Mesendoderm (in vitro differentiated cells): ENCODE measurements at regions not wholly inside any gene's neighbourhood (a gene's known extent, or its start where the extent isn't known, plus 50 kb on each side); places are given as distances from the start of the nearest gene placed in this dataset.

Source experiments
- DNase-seq: peaks from one replicate; pipeline ENCODE4 v3.0.0; 2013
- H2AK5ac ChIP-seq: 2 replicates; pipeline ENCODE4 v1.6.1; 2013; ENCODE audit warnings: low read length, inconsistent platforms
- H2BK120ac ChIP-seq: 2 replicates; pipeline ENCODE4 v1.6.1; 2013; ENCODE audit warnings: low read depth, mild to moderate bottlenecking, low read length, moderate library complexity, mixed read lengths
- H2BK15ac ChIP-seq: replicated peaks from 2 replicates; pipeline ENCODE4 v1.6.1; 2013; ENCODE audit warnings: low read depth, mild to moderate bottlenecking, moderate library complexity
- H2BK5ac ChIP-seq: 2 replicates; pipeline ENCODE4 v1.6.1; 2013; ENCODE audit warnings: low read length, inconsistent platforms
- H3K18ac ChIP-seq: 2 replicates; pipeline ENCODE4 v1.6.1; 2013; ENCODE audit warnings: mild to moderate bottlenecking, low read length, mixed read lengths
- H3K23ac ChIP-seq: one replicate; pipeline ENCODE4 v1.6.1; 2013; ENCODE audit warnings: low read length
- H3K27ac ChIP-seq: 2 replicates; pipeline ENCODE4 v1.5.1; 2013; ENCODE audit warnings: low read depth, mild to moderate bottlenecking, inconsistent platforms, low read length, moderate library complexity
- H3K27me3 ChIP-seq: 2 replicates; pipeline ENCODE4 v1.6.1; 2013; ENCODE audit warnings: low read length, control low read depth, mild to moderate bottlenecking, inconsistent platforms; ENCODE audit not compliant: insufficient read depth, poor library complexity
- H3K36me3 ChIP-seq: 2 replicates; pipeline ENCODE4 v1.6.1; 2013; ENCODE audit warnings: low read length, inconsistent platforms; ENCODE audit not compliant: control insufficient read depth, insufficient read depth
- H3K4ac ChIP-seq: one replicate; pipeline ENCODE4 v1.6.1; 2013; ENCODE audit warnings: low read depth, mild to moderate bottlenecking, low read length, moderate library complexity
- H3K4me1 ChIP-seq: 2 replicates; pipeline ENCODE4 v1.6.1; 2013; ENCODE audit warnings: low read depth, low read length, inconsistent platforms; ENCODE audit not compliant: control insufficient read depth
- H3K4me2 ChIP-seq: 2 replicates; pipeline ENCODE4 v1.6.1; 2013; ENCODE audit warnings: low read length
- H3K4me3 ChIP-seq: 2 replicates; pipeline ENCODE4 v1.5.1; 2013; ENCODE audit warnings: mild to moderate bottlenecking, low read length
- H3K56ac ChIP-seq: one replicate; pipeline ENCODE4 v1.6.1; 2013; ENCODE audit warnings: low read length
- H3K79me1 ChIP-seq: 2 replicates; pipeline ENCODE4 v1.6.1; 2013; ENCODE audit warnings: low read length, inconsistent platforms
- H3K79me2 ChIP-seq: 2 replicates; pipeline ENCODE4 v1.6.1; 2013; ENCODE audit warnings: mild to moderate bottlenecking, low read length; ENCODE audit not compliant: control insufficient read depth, insufficient read depth
- H3K9ac ChIP-seq: 2 replicates; pipeline ENCODE4 v1.6.1; 2013; ENCODE audit warnings: low read length, inconsistent platforms
- H4K5ac ChIP-seq: one replicate; pipeline ENCODE4 v1.6.1; 2013; ENCODE audit warnings: low read length
- H4K8ac ChIP-seq: one replicate; pipeline ENCODE4 v1.6.1; 2013; ENCODE audit warnings: low read depth, mild to moderate bottlenecking, control low read depth, low read length, moderate library complexity
- WGBS: extraction: QIAGEN DNeasy Blood & Tissue Kit; methylation state at CpG from one replicate; pipeline ENCODE4 v1.1.7; 2013; ENCODE audit warnings: low lambda C conversion rate, missing lambda C conversion rate; ENCODE audit not compliant: insufficient coverage; ENCODE audit errors: extremely low coverage; 5-methylcytosine and 5-hydroxymethylcytosine counted together

DNA sequence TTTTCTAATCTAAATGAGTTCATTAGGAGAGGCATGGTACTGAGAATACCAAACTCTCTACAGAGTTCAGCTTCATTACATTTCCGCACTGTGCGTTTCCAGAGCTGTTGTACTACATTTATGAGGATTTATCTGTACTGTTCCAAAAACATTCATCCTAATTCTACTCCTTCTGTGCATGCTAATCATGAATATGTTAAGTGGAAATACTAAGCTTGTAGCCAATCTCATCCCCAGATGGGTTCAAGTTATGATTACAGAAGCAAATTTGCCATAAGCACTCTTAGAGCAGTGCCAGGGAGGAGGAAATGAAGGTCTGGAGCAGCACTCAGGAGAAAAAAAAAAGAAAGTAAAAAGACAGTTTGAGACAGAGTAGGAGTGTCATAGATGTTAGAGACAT, 544.3 kb downstream of the GBE1 start:
- H3K4ac ChIP-seq = no peak overlapping the region
- H3K4me2 ChIP-seq = no peak overlapping the region
- H3K79me1 ChIP-seq = no peaks in the 10 kb centered on the region
- no peaks in the 10 kb centered on the region for H3K36me3 ChIP-seq
- WGBS = no CpG with 5 or more reads among the region's 2 CpGs
- no peak overlapping the region for H2BK5ac ChIP-seq
- H2BK120ac ChIP-seq = no peak overlapping the region
- H3K56ac ChIP-seq = no peak overlapping the region
- no peaks in the 10 kb centered on the region for H3K27me3 ChIP-seq
- no peak overlapping the region for H3K18ac ChIP-seq
- DNase-seq = no peak
- H2AK5ac ChIP-seq = no peak overlapping the region
- no peak overlapping the region for H3K27ac ChIP-seq
- H4K5ac ChIP-seq = no peak overlapping the region
- H3K9ac ChIP-seq = no peak overlapping the region
- no peak overlapping the region for H3K23ac ChIP-seq
- no peaks in the 10 kb centered on the region for H3K79me2 ChIP-seq
- H2BK15ac ChIP-seq = no peak overlapping the region
- no peak overlapping the region for H3K4me3 ChIP-seq
- no peak overlapping the region for H4K8ac ChIP-seq
- no peaks in the 10 kb centered on the region for H3K4me1 ChIP-seq

GRCh38 chr3:81216192-81216591, 545.3 kb downstream of the GBE1 start:
- H3K79me1 ChIP-seq = no peaks in the 10 kb centered on the region
- H3K27ac ChIP-seq = no peak overlapping the region
- no peaks in the 10 kb centered on the region for H3K79me2 ChIP-seq
- no peak overlapping the region for H2BK5ac ChIP-seq
- H3K27me3 ChIP-seq = no peaks in the 10 kb centered on the region
- DNase-seq = no peak
- no peak overlapping the region for H3K23ac ChIP-seq
- H3K4me1 ChIP-seq = no peaks in the 10 kb centered on the region
- H3K18ac ChIP-seq = no peak overlapping the region
- whole genome bisulfite sequencing = no CpG with 5 or more reads among the region's 4 CpGs
- H3K36me3 ChIP-seq = no peaks in the 10 kb centered on the region
- H3K4ac ChIP-seq = no peak overlapping the region
- no peak overlapping the region for H3K4me3 ChIP-seq
- no peak overlapping the region for H2AK5ac ChIP-seq
- no peak overlapping the region for H2BK120ac ChIP-seq
- no peak overlapping the region for H2BK15ac ChIP-seq
- H4K8ac ChIP-seq = no peak overlapping the region
- H4K5ac ChIP-seq = no peak overlapping the region
- no peak overlapping the region for H3K56ac ChIP-seq
- H3K9ac ChIP-seq = no peak overlapping the region
- no peak overlapping the region for H3K4me2 ChIP-seq

DNA sequence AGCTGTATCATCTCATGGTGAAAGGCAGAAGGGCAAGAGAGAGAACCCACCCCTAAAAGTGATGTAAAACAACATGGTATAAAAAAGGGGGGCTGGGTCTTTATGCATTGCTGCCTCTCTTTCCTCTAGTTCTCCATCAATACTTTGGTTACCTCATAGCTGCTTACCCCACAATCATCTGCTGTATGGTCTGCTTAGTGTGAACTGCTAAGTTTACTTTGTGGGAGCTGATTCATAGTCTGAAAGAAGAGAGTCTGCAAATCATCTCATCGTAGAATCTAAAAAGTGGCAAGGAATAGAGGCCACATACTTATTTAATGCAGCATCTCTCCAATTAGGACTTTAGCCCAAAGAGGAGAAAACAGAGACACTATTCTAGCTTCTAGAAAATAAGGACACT, 546.8 kb downstream of the GBE1 start:
- Histone ChIP-seq H3K9ac (no peak overlapping the region), H2BK15ac (no peak overlapping the region), H2BK120ac (no peak overlapping the region), H3K4me1 (no peaks in the 10 kb centered on the region), H3K23ac (no peak overlapping the region), H2AK5ac (no peak overlapping the region), H3K27me3 (no peaks in the 10 kb centered on the region), H3K27ac (no peak overlapping the region), H4K5ac (no peak overlapping the region), H3K36me3 (no peaks in the 10 kb centered on the region), H3K79me2 (no peaks in the 10 kb centered on the region), H4K8ac (no peak overlapping the region), H3K79me1 (no peaks in the 10 kb centered on the region), H3K4me3 (no peak overlapping the region), H3K56ac (no peak overlapping the region), H3K18ac (no peak overlapping the region), H2BK5ac (no peak overlapping the region), H3K4me2 (no peak overlapping the region), H3K4ac (no peak overlapping the region)
- no CpG with 5 or more reads among the region's 1 CpG for whole genome bisulfite sequencing
- no peak for DNase-seq

- no peaks in the 10 kb centered on the region for H3K36me3 ChIP-seq
- no peak overlapping the region for H3K4ac ChIP-seq
- no peak overlapping the region for H2BK15ac ChIP-seq
- no peaks in the 10 kb centered on the region for H3K79me2 ChIP-seq
- no peak overlapping the region for H2AK5ac ChIP-seq
- H4K8ac ChIP-seq = no peak overlapping the region
- no peaks in the 10 kb centered on the region for H3K4me1 ChIP-seq
- no peaks in the 10 kb centered on the region for H3K27me3 ChIP-seq
- no peak overlapping the region for H2BK5ac ChIP-seq
- no peaks in the 10 kb centered on the region for H3K79me1 ChIP-seq
- no peak overlapping the region for H3K56ac ChIP-seq
- no peak for DNase-seq
- no peak overlapping the region for H3K27ac ChIP-seq
- no CpG with 5 or more reads among the region's 4 CpGs for WGBS
- no peak overlapping the region for H4K5ac ChIP-seq
- no peak overlapping the region for H3K9ac ChIP-seq
- no peak overlapping the region for H3K4me3 ChIP-seq
- no peak overlapping the region for H2BK120ac ChIP-seq
- H3K23ac ChIP-seq = no peak overlapping the region
- H3K18ac ChIP-seq = no peak overlapping the region
- H3K4me2 ChIP-seq = no peak overlapping the region
Observed at GRCh38 chr3:81199587-81199986, 561.9 kb downstream of the GBE1 start.

- Histone ChIP-seq H3K9ac (no peak overlapping the region), H2BK5ac (no peak overlapping the region), H3K4me1 (no peaks in the 10 kb centered on the region), H2BK15ac (no peak overlapping the region), H3K79me2 (no peaks in the 10 kb centered on the region), H3K4ac (no peak overlapping the region), H4K8ac (no peak overlapping the region), H3K4me3 (no peak overlapping the region), H2AK5ac (no peak overlapping the region), H2BK120ac (no peak overlapping the region), H3K23ac (no peak overlapping the region), H3K4me2 (no peak overlapping the region), H3K18ac (no peak overlapping the region), H3K27ac (no peak overlapping the region), H3K36me3 (no peaks in the 10 kb centered on the region), H3K56ac (no peak overlapping the region), H4K5ac (no peak overlapping the region), H3K79me1 (no peaks in the 10 kb centered on the region), H3K27me3 (no peaks in the 10 kb centered on the region)
- WGBS = no CpG with 5 or more reads among the region's 5 CpGs
- DNase-seq = no peak
Observed at GRCh38 chr3:81198756-81199155, 562.7 kb downstream of the GBE1 start.

GRCh38 chr3:81198216-81198615, 563.2 kb downstream of the GBE1 start:
- Histone ChIP-seq H3K79me2 (no peaks in the 10 kb centered on the region), H3K4me1 (no peaks in the 10 kb centered on the region)
- no CpG with 5 or more reads among the region's 3 CpGs for WGBS

More at GRCh38 chr3:81198216-81198615, 563.2 kb downstream of the GBE1 start:
- DNase-seq = no peak
- no peak overlapping the region for H3K4me2 ChIP-seq
- no peak overlapping the region for H3K4ac ChIP-seq
- no peak overlapping the region for H4K5ac ChIP-seq
- no peaks in the 10 kb centered on the region for H3K36me3 ChIP-seq
- H2BK120ac ChIP-seq = no peak overlapping the region
- H3K4me3 ChIP-seq = no peak overlapping the region
- no peak overlapping the region for H3K23ac ChIP-seq
- H3K27me3 ChIP-seq = no peaks in the 10 kb centered on the region
- no peak overlapping the region for H3K56ac ChIP-seq
- H3K79me1 ChIP-seq = no peaks in the 10 kb centered on the region
- H2AK5ac ChIP-seq = no peak overlapping the region
- H3K9ac ChIP-seq = no peak overlapping the region
- H3K18ac ChIP-seq = no peak overlapping the region
- no peak overlapping the region for H2BK15ac ChIP-seq
- no peak overlapping the region for H4K8ac ChIP-seq
- no peak overlapping the region for H3K27ac ChIP-seq
- no peak overlapping the region for H2BK5ac ChIP-seq
